Hematopoietic multipotent progenitor cell treated with erythropoietin and hydrocortisone succinate and interleukin-3 and kit ligand, for 17 days (in vitro differentiated cells): ENCODE measurements at regions not wholly inside any gene's neighbourhood (a gene's known extent, or its start where the extent isn't known, plus 50 kb on each side); places are given as distances from the start of the nearest gene placed in this dataset.

ENCODE experiments used
- DNase-seq: peaks from one replicate; pipeline ENCODE4 v3.0.0-alpha.2; 2015; ENCODE audit warnings: low spot score

DNA sequence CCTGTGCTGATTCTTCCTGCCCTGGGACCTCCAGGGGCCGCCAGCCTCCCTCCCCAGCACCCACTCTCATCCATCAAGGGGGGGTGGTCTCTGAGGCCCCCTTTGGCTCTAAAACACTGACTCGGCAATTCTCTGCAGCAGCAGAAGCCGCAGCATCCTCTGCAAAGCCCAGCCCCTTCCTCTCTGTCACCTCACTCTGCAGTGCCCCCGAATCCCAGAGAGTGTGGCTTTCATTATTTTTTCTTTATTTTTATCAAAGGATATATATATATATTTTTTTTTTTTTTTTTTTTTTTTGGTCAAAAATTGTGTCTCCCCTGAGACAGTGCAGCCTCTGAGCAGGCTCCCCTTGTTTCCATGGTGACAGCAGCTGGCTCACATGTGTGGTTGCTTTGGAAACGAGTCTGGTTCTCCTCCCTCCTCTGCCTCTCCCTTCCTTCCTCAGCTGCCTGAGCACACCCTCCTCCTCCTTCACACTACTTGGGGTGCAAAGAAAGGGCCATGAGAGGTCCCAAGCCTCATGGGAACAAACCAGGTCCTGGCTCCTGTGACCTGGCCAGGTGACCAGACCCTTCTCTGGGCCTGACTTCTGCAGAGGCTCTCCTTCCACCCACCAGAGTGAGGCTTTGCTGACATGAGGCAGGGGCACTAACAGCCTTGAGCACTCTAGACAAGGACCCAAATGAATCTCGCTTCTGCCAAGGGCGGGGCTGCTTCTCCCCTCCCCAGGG is 100.5 kb downstream of the LRRC74A start:
- no peak for DNase-seq

DNA sequence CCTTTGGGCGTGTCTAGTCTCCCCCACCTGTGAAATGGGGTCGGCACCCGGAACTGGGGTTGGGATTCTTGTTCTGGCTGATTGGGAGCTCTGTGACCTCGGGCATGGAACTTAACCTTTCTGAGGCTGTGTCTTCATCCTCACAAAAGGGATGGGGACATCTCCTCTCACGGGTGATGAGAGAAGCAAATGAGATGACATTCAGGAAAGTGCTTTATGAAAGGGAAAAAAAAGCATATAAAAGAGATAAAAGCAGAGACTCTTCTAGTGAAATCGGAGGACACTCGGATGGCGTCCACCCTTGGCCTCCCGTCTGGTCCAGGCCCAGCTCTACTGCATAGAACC is 98.9 kb downstream of the LRRC74A start:
- DNase-seq = no peak

DNA sequence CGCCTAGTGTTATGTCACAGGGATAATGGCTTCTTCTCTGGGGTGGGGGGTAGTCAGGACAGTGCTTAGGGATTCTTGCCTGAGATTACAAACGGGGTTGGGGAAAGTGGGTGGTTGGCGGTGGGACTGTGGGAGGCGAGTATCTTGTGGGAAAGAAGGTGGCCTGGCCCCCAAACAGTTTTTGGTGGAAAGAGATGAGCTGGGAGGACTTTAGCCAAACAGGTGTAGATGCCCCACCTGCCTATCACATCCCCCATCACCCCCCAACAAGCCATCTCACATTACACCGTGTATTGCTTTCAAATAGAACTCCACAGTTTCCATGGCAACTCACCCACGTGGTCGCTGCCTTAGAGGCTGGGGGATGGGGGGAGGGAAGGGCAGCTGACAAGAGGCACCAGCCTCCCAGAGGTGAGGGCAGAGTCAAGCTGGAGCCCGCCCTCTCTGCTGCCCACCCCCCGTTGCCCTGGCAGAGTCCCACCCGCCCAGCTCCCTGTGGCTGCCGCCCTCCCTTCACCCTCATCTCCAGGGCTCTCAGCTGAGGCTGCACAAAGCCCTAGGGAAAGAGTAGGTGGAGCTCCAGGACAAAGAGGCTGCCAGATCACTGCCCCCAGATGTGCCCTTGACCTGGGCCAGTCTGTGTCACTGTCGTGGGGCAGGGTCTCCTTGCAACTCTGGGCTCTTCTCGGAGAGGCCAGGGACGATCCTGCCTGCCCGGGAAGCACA is 98.3 kb downstream of the LRRC74A start:
- no peak for DNase-seq

DNA sequence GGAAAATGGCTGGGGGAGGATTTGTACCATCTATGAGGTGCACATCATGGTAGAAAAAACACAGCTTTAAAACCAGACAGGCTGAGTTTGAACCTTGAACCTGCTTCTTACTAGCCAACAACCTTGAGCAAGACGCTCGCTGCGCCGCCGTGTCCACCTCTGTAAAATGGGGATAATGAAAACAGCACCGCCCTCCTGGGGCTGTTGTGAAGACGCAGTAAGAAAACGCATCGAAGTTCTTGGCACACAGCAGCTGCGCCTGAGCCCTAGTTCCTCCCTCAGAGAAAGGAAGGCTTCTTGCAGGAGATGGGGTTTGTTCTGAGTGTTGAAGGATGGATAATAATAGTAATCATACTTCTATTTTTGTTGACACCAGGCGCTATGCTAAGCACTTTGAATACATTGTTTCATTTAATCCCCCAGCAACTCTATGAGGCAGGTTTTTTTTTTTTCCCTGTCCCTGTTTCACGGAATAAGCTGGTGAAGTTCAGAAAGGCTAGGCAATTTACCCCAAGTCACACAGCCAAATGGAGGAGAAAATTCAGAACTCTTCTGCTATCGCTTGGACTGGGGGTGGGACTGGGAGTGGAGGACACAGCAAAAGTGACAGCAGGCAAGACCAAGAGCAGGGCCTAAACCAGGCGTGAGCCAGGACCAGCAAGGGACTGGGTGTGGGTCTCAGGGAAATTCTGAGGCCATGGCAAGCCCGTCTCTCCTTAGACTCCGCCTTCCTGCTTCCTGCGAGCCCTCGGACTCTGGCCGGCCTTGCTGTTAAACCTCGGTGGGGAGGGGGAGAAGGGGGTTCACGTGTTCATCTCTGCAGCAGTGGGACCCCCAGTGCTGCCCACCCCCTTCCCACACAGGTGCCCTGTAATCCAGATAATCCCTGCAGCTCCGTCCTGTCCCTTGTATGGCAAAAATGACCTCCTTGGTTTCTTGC is 97.5 kb downstream of the LRRC74A start:
- DNase-seq = no peak

DNA sequence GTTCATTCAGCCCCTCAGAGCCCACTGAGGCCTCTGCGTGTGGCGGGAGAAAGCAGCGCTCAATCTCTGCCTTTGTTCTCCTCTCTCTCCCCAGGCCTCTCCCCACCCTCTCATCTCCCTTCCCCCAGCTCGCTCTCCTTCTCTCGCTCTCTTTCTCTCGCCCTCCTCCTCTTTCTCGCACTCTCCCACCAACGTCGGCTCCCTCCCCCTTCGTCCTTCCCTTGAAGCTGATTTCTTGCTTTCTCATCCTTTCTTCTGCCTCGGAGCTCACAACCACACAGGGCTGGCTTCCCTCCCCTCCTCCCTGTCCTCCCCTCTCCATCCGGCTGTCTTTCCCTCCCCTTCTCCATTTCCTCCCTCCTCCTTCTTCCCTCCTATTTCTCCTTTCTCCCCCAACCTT is 96.4 kb downstream of the LRRC74A start:
- no peak for DNase-seq

DNA sequence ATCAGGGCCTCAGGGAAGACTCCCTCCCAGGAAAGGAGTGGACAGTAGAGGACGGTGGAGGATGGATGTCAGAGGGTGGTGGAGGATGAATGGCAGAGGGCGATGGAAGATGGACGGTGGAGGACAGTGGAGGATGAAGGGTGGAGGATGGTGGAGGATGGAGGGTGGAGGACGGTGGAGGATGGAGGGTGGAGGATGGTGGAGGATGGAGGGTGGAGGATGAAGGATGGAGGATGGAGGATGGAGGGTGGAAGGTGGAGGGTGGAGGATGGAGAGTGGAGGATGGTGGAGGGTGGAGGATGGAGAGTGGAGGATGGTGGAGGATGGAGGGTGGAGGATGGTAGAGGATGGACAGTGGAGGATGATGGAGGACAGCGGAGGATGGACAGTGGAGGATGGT is 95.9 kb downstream of the LRRC74A start:
- no peak for DNase-seq

DNA sequence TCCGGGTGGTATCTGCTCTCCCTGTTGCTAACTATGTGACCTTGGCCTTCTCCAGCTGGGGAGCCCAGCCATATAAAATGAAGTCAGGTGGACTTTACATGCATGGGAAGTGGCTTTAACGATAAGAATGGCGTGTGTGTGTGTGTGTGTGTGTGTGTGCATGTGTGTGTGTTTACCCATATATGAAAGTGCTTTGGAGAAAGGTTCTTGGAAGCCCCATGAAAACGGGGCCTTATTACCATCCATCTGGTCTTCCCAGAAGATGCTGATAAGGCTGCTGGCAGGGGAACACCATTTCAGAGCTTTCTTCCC is 94.8 kb downstream of the LRRC74A start:
- DNase-seq = no peak

DNA sequence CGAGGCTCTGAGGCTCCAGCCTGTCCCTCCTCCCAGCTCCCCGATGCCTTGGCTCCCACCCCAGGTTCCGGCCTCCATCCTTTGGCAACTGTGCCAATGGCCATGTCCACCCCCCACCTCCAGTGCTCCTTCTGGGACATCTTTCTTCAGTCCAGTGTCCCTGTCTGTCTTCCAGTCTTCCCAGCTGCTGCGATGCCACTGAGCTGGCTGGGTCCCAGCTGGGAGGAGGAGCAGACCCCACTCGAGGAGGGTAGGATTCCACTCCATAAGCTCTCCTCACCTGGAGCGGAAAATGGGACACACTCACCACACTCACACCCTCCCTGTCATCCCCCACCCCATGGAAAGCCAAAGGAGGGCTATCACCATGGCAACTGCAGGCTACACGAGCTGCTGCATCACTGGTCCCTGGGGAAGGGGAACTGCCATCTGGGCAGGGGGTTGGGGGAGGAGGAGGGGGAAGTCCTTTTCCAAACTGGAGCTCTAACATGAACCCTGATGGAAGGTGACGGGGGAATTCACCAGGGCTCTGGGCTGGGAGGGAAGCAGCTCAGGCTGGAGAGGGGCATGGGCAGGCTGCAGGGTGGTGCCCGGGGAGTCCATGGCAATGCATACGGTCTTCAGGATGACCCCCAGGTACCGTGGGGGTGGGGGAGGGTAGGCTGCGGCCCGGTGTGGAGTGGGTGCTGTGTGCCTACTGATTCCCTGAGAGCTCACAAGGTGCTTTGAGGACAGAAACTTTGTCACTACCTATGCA is 94.3 kb downstream of the LRRC74A start:
- no peak for DNase-seq

DNA sequence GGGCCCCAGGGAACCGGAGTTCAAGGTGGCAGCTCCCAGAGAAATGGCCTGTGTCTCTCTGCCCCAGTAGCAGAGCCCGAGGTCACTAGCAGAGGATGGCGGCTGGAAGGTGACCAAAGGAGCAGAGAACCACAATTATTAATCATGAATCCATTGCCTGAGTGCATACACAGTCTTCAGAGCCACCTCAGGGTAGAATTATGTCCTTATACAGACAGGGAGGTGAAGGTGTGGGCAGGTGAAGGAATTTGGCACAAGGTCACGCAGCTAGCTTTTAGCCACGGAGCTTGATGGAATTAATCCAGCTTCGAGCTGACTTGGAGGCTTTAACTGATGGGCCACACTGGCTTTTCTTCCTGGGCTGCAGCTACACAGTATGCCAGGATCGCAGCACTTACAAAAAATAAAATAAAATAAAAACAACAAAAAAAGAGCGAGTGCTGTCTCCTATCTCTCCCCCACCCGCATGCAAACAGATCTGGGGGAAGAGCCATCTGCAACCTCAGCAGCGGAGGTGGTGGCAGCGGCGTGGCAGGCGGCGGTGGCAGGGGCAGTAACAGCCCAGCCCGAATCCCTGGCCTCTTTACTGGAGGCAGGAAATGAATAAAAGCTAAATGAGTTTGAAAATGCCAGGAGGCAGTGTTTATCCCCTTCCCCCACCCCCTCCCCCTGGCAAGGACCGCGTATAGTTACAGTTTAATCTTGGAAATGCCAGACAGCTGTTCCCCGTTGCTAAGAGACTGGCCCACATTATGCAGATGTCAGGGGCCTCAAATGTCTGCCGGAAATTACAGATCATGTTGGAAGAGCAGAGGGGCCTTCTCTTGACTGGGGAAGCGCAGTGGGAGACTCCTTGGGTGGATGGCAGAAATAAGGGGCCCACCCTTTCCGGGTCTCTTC is 93.5 kb downstream of the LRRC74A start:
- DNase-seq = no peak
